ENCODE measurements at regions not wholly inside any gene's neighbourhood (a gene's known extent, or its start where the extent isn't known, plus 50 kb on each side); places are given as distances from the start of the nearest gene placed in this dataset.

GRCh38 chr18:39500306-39500705, 1934.7 kb upstream of the CELF4 start:
- TF ChIP-seq CTCF (conservative IDR thresholded peaks at IDR 0.05; ENCODE audit: low read depth, low read length): no peak
- no peak for TF ChIP-seq EZH2 (IDR thresholded peaks at IDR 0.05; ENCODE audit: low read length, unreplicated experiment)
